ENCODE measurements at regions not wholly inside any gene's neighbourhood (a gene's known extent, or its start where the extent isn't known, plus 50 kb on each side); places are given as distances from the start of the nearest gene placed in this dataset.

- Histone ChIP-seq H3K4me1 (no peaks in the 10 kb centered on the region), H3K4me3 (no peak overlapping the region), H3K27ac (no peak overlapping the region), H3K36me3 (no peaks in the 10 kb centered on the region), H3K27me3 (no peaks in the 10 kb centered on the region), H3K9me3 (peaks cover 0 to 3% (median 0%) of the 10 kb centered on the region in 4 donors)
- DNase-seq, result no peak
- TF ChIP-seq POLR2A (IDR thresholded peaks at IDR 0.05) (no peak), CTCF (IDR thresholded peaks at IDR 0.05) (no peak)
Measured at GRCh38 chr18:64488698-64489097, 339.8 kb upstream of the LINC00305 start.

- TF ChIP-seq CTCF (IDR thresholded peaks at IDR 0.05) (no peak), POLR2A (IDR thresholded peaks at IDR 0.05) (no peak)
- Histone ChIP-seq H3K36me3 (no peaks in the 10 kb centered on the region), H3K27me3 (no peaks in the 10 kb centered on the region), H3K27ac (no peak overlapping the region), H3K4me3 (no peak overlapping the region), H3K4me1 (no peaks in the 10 kb centered on the region), H3K9me3 (no peaks in the 10 kb centered on the region)
- no peak for DNase-seq
Measured at GRCh38 chr18:64474773-64475172, 325.9 kb upstream of the LINC00305 start.

GRCh38 chr18:64474255-64474654 lies 325.4 kb upstream of the LINC00305 start:
- Histone ChIP-seq H3K27ac (no peak overlapping the region), H3K36me3 (no peaks in the 10 kb centered on the region), H3K9me3 (no peaks in the 10 kb centered on the region), H3K27me3 (no peaks in the 10 kb centered on the region), H3K4me3 (no peak overlapping the region), H3K4me1 (no peaks in the 10 kb centered on the region)
- no peak for DNase-seq
- TF ChIP-seq POLR2A (IDR thresholded peaks at IDR 0.05) (no peak), CTCF (IDR thresholded peaks at IDR 0.05) (no peak)

- H3K4me3 ChIP-seq, result no peak overlapping the region
- DNase-seq, result no peak
- no peaks in the 10 kb centered on the region for H3K27me3 ChIP-seq
- H3K9me3 ChIP-seq, result no peaks in the 10 kb centered on the region
- H3K36me3 ChIP-seq, result no peaks in the 10 kb centered on the region
- H3K27ac ChIP-seq, result no peak overlapping the region
- no peak for TF ChIP-seq POLR2A (IDR thresholded peaks at IDR 0.05)
- TF ChIP-seq CTCF (IDR thresholded peaks at IDR 0.05), result no peak
- no peaks in the 10 kb centered on the region for H3K4me1 ChIP-seq
Measured at GRCh38 chr18:64449434-64449833, 300.5 kb upstream of the LINC00305 start.

GRCh38 chr18:64444819-64445218 lies 295.9 kb upstream of the LINC00305 start:
- H3K4me1 ChIP-seq, result no peaks in the 10 kb centered on the region
- H3K27ac ChIP-seq, result no peak overlapping the region
- no peaks in the 10 kb centered on the region for H3K36me3 ChIP-seq
- no peaks in the 10 kb centered on the region for H3K27me3 ChIP-seq
- H3K9me3 ChIP-seq, result no peaks in the 10 kb centered on the region
- no peak overlapping the region for H3K4me3 ChIP-seq
- DNase-seq, result no peak
- TF ChIP-seq CTCF (IDR thresholded peaks at IDR 0.05), result no peak
- no peak for TF ChIP-seq POLR2A (IDR thresholded peaks at IDR 0.05)

- Histone ChIP-seq H3K9me3 (no peaks in the 10 kb centered on the region), H3K36me3 (no peaks in the 10 kb centered on the region), H3K4me3 (no peak overlapping the region), H3K27me3 (no peaks in the 10 kb centered on the region), H3K4me1 (no peaks in the 10 kb centered on the region), H3K27ac (no peak overlapping the region)
- no peak for DNase-seq
- TF ChIP-seq POLR2A (IDR thresholded peaks at IDR 0.05), result no peak
- TF ChIP-seq CTCF (IDR thresholded peaks at IDR 0.05), result no peak
Measured at GRCh38 chr18:64438178-64438577, 289.3 kb upstream of the LINC00305 start.

Measured in Peyer's patch (tissue), 4 donors.